GM12872 (cell line): ENCODE measurements at regions not wholly inside any gene's neighbourhood (a gene's known extent, or its start where the extent isn't known, plus 50 kb on each side); places are given as distances from the start of the nearest gene placed in this dataset.

Experiments
- TF ChIP-seq, protein P1 (sequence below): IDR thresholded peaks from 3 replicates; pipeline ENCODE4 v1.5.1; 2011; ENCODE audit warnings: low read depth, mild to moderate bottlenecking, low read length, moderate library complexity; ENCODE audit not compliant: insufficient read depth

DNA sequence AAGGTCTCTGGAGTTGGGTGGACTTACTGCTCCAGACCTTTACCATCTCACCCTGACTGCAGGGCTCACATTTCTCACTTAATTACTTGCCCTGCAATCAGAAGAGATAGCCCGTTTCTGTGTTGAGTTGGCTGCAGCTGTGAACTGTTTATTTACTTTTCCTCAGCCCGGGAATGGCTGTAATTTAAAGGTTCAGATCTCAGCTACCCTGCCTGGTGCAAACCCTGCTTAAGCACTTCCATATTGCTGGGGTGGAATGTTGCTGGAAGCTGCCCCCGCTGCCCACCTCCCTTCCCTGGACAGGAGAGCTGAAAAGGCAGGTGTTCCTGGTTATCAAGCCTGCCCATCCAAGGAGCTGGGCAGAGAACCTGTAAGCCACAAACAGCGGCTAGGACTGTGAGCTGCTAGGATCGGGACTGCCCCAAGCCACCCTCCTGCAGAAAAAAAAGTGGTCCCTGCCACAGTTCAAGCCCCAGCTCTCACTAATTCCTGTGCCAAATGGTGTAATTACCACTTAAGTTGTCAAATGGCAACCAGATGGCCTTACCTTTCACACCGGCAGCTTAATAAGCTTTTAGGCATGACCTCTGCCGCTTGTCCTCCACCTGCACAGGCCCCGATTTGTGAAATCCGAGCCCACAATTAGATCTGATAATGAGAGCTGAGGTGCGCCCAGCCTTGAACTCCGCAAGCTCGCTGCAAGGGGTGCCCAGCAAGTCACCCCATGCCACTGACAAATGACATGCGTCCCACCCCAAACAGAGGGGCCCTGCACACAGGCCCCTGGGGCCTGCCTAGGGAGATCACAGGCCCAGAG, 269.8 kb downstream of the C16orf95 start:
- TF ChIP-seq, protein P1, sequence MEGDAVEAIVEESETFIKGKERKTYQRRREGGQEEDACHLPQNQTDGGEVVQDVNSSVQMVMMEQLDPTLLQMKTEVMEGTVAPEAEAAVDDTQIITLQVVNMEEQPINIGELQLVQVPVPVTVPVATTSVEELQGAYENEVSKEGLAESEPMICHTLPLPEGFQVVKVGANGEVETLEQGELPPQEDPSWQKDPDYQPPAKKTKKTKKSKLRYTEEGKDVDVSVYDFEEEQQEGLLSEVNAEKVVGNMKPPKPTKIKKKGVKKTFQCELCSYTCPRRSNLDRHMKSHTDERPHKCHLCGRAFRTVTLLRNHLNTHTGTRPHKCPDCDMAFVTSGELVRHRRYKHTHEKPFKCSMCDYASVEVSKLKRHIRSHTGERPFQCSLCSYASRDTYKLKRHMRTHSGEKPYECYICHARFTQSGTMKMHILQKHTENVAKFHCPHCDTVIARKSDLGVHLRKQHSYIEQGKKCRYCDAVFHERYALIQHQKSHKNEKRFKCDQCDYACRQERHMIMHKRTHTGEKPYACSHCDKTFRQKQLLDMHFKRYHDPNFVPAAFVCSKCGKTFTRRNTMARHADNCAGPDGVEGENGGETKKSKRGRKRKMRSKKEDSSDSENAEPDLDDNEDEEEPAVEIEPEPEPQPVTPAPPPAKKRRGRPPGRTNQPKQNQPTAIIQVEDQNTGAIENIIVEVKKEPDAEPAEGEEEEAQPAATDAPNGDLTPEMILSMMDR = no peak

GRCh38 chr16:87048038-87048729, 269.0 kb downstream of the C16orf95 start:
- TF ChIP-seq, protein P1 = no peak

DNA sequence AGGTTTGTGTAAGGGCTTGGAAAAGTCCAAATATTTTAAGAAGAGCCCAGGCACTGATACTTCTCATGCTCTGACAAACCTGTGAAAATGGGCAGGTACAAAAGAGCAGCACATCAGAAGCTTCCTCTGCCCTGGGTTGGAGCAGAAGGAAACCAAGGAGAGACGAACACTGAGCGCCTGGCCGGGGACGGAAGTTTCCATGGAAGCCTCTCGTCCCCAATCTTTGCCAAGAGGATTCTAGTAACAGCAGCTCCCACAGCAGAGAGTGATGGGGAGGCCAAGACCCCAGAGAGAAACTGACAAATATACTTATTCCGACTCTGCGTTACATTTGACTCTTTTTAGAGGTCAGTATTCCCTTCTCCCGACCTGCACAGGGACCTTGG, 268.5 kb downstream of the C16orf95 start:
- TF ChIP-seq, protein P1 = no peak

- TF ChIP-seq, protein P1 = no peak
These were observed 267.1 kb downstream of the C16orf95 start for GRCh38 chr16:87050142-87050541.

GRCh38 chr16:87051526-87052320, 265.5 kb downstream of the C16orf95 start:
- TF ChIP-seq, protein P1 = no peak

DNA sequence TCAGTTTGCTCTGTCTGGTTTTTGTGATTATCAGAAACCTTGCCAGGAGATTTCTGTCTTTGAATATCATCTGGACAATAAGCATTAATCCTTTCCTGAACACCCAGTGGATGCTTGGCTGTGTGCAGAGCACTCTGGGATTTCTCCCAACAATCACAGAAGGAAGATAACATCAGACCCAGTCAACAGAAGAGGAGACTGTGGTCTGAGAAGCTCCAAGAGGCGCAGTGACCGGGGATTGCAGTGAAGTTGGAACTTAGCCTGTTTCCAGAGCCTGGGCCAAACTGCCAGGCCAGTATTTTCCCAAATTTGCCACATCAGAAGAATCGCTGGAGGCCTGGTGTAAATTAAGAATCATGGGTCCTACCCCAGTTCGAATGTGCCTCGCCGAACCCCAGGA, 264.7 kb downstream of the C16orf95 start:
- TF ChIP-seq, protein P1 = no peak
